Breast epithelium (tissue), 3 donors: ENCODE measurements at regions not wholly inside any gene's neighbourhood (a gene's known extent, or its start where the extent isn't known, plus 50 kb on each side); places are given as distances from the start of the nearest gene placed in this dataset.

Experiments used
- POLR2AphosphoS5 ChIP-seq, 3 donors: sonication (generic); formaldehyde crosslinking; IDR thresholded peaks; one replicate each; pipeline ENCODE4 v1.6.1; 2017; ENCODE audit warnings: antibody characterized with exemption in 3 of 3
- TF ChIP-seq, protein P1 (sequence below), 3 donors: fragments of 450-650 bp; IDR thresholded peaks; one replicate each; pipeline ENCODE4 v1.5.1; 2016 to 2017; ENCODE audit warnings: antibody characterized with exemption in 3 of 3, mild to moderate bottlenecking in 3 of 3, moderate library complexity in 3 of 3

DNA sequence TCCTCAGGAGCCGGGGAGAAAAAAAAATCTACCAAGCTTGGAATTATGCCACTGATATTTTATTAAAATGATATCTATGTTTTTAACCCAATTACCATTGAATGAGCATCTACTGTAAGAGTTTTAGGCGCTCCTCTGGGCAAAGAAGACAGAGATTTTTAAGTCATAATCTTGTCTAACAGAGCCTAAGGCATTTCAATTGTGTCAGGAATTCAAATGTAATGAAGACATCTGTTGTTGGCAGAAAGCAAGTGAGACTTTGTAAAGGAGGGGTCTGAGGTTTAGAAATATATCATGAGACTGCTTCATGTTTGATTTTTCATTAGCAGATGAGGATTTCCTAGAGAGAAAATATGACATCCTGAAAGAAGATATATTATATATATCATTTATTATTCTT lies 1158.1 kb downstream of the FSTL5 start:
- TF ChIP-seq, protein P1, sequence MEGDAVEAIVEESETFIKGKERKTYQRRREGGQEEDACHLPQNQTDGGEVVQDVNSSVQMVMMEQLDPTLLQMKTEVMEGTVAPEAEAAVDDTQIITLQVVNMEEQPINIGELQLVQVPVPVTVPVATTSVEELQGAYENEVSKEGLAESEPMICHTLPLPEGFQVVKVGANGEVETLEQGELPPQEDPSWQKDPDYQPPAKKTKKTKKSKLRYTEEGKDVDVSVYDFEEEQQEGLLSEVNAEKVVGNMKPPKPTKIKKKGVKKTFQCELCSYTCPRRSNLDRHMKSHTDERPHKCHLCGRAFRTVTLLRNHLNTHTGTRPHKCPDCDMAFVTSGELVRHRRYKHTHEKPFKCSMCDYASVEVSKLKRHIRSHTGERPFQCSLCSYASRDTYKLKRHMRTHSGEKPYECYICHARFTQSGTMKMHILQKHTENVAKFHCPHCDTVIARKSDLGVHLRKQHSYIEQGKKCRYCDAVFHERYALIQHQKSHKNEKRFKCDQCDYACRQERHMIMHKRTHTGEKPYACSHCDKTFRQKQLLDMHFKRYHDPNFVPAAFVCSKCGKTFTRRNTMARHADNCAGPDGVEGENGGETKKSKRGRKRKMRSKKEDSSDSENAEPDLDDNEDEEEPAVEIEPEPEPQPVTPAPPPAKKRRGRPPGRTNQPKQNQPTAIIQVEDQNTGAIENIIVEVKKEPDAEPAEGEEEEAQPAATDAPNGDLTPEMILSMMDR (IDR thresholded peaks at IDR 0.05), result no peak
- TF ChIP-seq POLR2AphosphoS5 (IDR thresholded peaks at IDR 0.05), result no peak
